Neural crest cell (in vitro differentiated cells): ENCODE measurements at regions not wholly inside any gene's neighbourhood (a gene's known extent, or its start where the extent isn't known, plus 50 kb on each side); places are given as distances from the start of the nearest gene placed in this dataset.

Experiments
- DNase-seq: peaks from one replicate; pipeline ENCODE4 v3.0.0; 2021; ENCODE audit warnings: low read depth, mixed read lengths, low spot score
- H3K27ac Mint-ChIP-seq: one replicate; pipeline ENCODE4 v1.8.0; 2021; ENCODE audit warnings: mild to moderate bottlenecking, mixed read lengths; ENCODE audit not compliant: unreplicated experiment
- H3K27me3 Mint-ChIP-seq: 2 replicates; pipeline ENCODE4 v1.8.0; 2021; ENCODE audit warnings: low read depth, mild to moderate bottlenecking, mixed read lengths
- H3K36me3 Mint-ChIP-seq: 2 replicates; pipeline ENCODE4 v1.8.0; 2021; ENCODE audit warnings: low read depth, mild to moderate bottlenecking, mixed read lengths
- H3K4me1 Mint-ChIP-seq: 2 replicates; pipeline ENCODE4 v1.8.0; 2021; ENCODE audit warnings: mixed read lengths
- H3K4me3 Mint-ChIP-seq: one replicate; pipeline ENCODE4 v1.8.0; 2021; ENCODE audit warnings: mild to moderate bottlenecking, mixed read lengths
- H3K9me3 Mint-ChIP-seq: 2 replicates; pipeline ENCODE4 v1.8.0; 2021; ENCODE audit warnings: mixed read lengths
- CTCF ChIP-seq: fragments of 200-600 bp; sonication (generic); conservative IDR thresholded peaks from 2 replicates; pipeline ENCODE4 v1.5.0; 2021; ENCODE audit warnings: antibody characterized with exemption, mild to moderate bottlenecking

DNA sequence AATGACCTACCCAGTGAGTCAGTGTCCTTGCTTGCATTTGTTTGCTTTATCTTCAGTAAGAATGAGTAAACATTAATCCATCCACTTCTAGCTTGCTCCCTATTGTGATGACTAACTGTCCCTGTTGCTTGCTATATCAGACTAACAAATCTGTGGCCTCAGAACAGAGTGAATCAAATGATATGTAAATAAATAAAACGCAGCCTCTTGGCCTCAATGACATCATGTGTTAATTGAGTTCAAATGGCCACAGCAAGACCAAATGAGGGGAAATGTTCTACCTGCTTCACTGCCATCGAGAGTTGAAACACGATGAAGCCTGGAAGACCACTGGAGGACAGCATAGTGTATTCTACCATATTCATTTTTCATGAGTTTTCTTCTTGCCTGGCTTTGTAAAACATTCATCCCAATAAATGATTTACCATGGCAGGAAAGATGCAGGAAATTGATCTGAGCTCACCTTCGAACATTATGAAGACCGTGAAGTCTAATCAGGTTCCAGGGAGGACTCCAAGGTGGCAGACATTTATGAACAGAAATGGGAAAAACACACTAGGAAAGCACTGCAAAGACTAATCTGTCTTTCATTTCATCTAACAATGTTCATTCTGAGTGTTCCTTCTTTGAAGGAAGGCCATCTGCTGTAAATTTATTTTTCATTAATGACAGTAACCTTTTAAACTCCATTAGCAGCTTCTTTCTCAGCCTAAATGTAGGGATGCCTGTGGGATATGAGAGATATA, 1144.5 kb downstream of the TUSC7 start:
- no peaks in the 10 kb centered on the region for H3K36me3 Mint-ChIP-seq
- H3K4me1 Mint-ChIP-seq, result no peaks in the 10 kb centered on the region
- no peak for DNase-seq
- no peaks in the 10 kb centered on the region for H3K27me3 Mint-ChIP-seq
- TF ChIP-seq CTCF, result no peak
- peaks cover 4% of the 10 kb centered on the region for H3K9me3 Mint-ChIP-seq
- H3K27ac Mint-ChIP-seq, result no peak overlapping the region
- H3K4me3 Mint-ChIP-seq, result no peak overlapping the region

- no peak for TF ChIP-seq CTCF
- Mint-ChIP-seq H3K36me3 (no peaks in the 10 kb centered on the region), H3K27me3 (no peaks in the 10 kb centered on the region), H3K27ac (no peak overlapping the region), H3K4me1 (no peaks in the 10 kb centered on the region), H3K9me3 (no peaks in the 10 kb centered on the region), H3K4me3 (no peak overlapping the region)
- no peak for DNase-seq
Observed at GRCh38 chr3:117856354-117856753, 1146.8 kb downstream of the TUSC7 start.

GRCh38 chr3:117863146-117863545, 1153.6 kb downstream of the TUSC7 start:
- Mint-ChIP-seq H3K9me3 (no peaks in the 10 kb centered on the region), H3K36me3 (no peaks in the 10 kb centered on the region)

GRCh38 chr3:117865338-117865737, 1155.8 kb downstream of the TUSC7 start:
- H3K4me1 Mint-ChIP-seq, result no peaks in the 10 kb centered on the region
- no peaks in the 10 kb centered on the region for H3K9me3 Mint-ChIP-seq
- no peak for DNase-seq
- no peaks in the 10 kb centered on the region for H3K27me3 Mint-ChIP-seq
- H3K4me3 Mint-ChIP-seq, result no peak overlapping the region
- TF ChIP-seq CTCF, result no peak
- no peak overlapping the region for H3K27ac Mint-ChIP-seq
- no peaks in the 10 kb centered on the region for H3K36me3 Mint-ChIP-seq

More at GRCh38 chr3:117863146-117863545, 1153.6 kb downstream of the TUSC7 start:
- no peak overlapping the region for H3K27ac Mint-ChIP-seq
- H3K4me1 Mint-ChIP-seq, result no peaks in the 10 kb centered on the region
- no peak overlapping the region for H3K4me3 Mint-ChIP-seq
- no peak for DNase-seq
- TF ChIP-seq CTCF, result no peak
- no peaks in the 10 kb centered on the region for H3K27me3 Mint-ChIP-seq

- no peak for TF ChIP-seq CTCF
- Mint-ChIP-seq H3K27me3 (no peaks in the 10 kb centered on the region), H3K36me3 (no peaks in the 10 kb centered on the region), H3K4me1 (no peaks in the 10 kb centered on the region), H3K4me3 (no peak overlapping the region), H3K9me3 (peaks cover 2% of the 10 kb centered on the region), H3K27ac (no peak overlapping the region)
- no peak for DNase-seq
Observed at GRCh38 chr3:117868766-117869165, 1159.2 kb downstream of the TUSC7 start.
